HAP-1 (cell line): ENCODE measurements at regions not wholly inside any gene's neighbourhood (a gene's known extent, or its start where the extent isn't known, plus 50 kb on each side); places are given as distances from the start of the nearest gene placed in this dataset.
"Not testable (repeated sequence)": the region's sequence is repeated elsewhere in the genome, so short reads cannot be mapped to it uniquely, and the experiment has no call there.

Experiments
- DNase-seq, 2 experiments: peaks; one replicate each; pipeline ENCODE4 v3.0.0-alpha.2; 2016 to 2020; ENCODE audit warnings: low spot score in 2 of 2
- H3K27me3 ChIP-seq: fragments of 250-450 bp; sonication (Bioruptor Pico); 2 replicates; pipeline ENCODE4 v1.5.1; 2020; ENCODE audit warnings: low read depth, mild to moderate bottlenecking, moderate library complexity
- H3K36me3 ChIP-seq: fragments of 250-450 bp; sonication (Bioruptor Pico); replicated peaks from 2 replicates; pipeline ENCODE4 v1.5.1; 2020; ENCODE audit warnings: mild to moderate bottlenecking
- H3K4me1 ChIP-seq: fragments of 250-450 bp; sonication (Bioruptor Pico); 2 replicates; pipeline ENCODE4 v1.5.1; 2020; ENCODE audit warnings: mild to moderate bottlenecking
- H3K4me3 ChIP-seq: fragments of 250-450 bp; sonication (Bioruptor Pico); 2 replicates; pipeline ENCODE4 v1.5.1; 2020; ENCODE audit warnings: mild to moderate bottlenecking, moderate library complexity
- H3K9me3 ChIP-seq: fragments of 250-450 bp; sonication (Bioruptor Pico); 2 replicates; pipeline ENCODE4 v1.5.1; 2020; ENCODE audit warnings: mild to moderate bottlenecking, moderate library complexity
- in situ Hi-C: fragments of 300-500 bp; cut with MboI; formaldehyde crosslinking; loops from 3 replicates; pipeline ENCODE4 v1.14.3; 2020; ENCODE audit warnings: low sequenced_read_pairs, inconsistent platforms, mixed read lengths

GRCh38 chr6:144365271-144365670, 80.1 kb downstream of the UTRN start:
- H3K4me3 ChIP-seq: no peak overlapping the region
- in situ Hi-C loops: no loop called here
- H3K9me3 ChIP-seq: no peaks in the 10 kb centered on the region
- H3K4me1 ChIP-seq: peaks cover 4% of the 10 kb centered on the region; the same call in 1 of the 2 replicates
- no peak for DNase-seq
- H3K36me3 ChIP-seq: no peaks in the 10 kb centered on the region
- no peaks in the 10 kb centered on the region for H3K27me3 ChIP-seq

GRCh38 chr6:144369696-144370095, 84.6 kb downstream of the UTRN start:
- DNase-seq, H3K9me3 ChIP-seq, H3K4me3 ChIP-seq, H3K4me1 ChIP-seq, H3K36me3 ChIP-seq, H3K27me3 ChIP-seq, in situ Hi-C loops: not testable (repeated sequence)

- Histone ChIP-seq H3K4me1 (no peaks in the 10 kb centered on the region), H3K36me3 (no peaks in the 10 kb centered on the region), H3K4me3 (no peak overlapping the region), H3K9me3 (no peaks in the 10 kb centered on the region), H3K27me3 (no peaks in the 10 kb centered on the region)
- DNase-seq: no peak
- in situ Hi-C loops: no loop called here
These were observed 87.0 kb downstream of the UTRN start for GRCh38 chr6:144372116-144372515.

GRCh38 chr6:144372611-144373594, 87.8 kb downstream of the UTRN start:
- Histone ChIP-seq H3K4me3 (no peak overlapping the region), H3K4me1 (no peaks in the 10 kb centered on the region), H3K9me3 (no peaks in the 10 kb centered on the region), H3K36me3 (no peaks in the 10 kb centered on the region), H3K27me3 (no peaks in the 10 kb centered on the region)
- no peak for DNase-seq
- in situ Hi-C loops: no loop called here

GRCh38 chr6:144374525-144374924, 89.4 kb downstream of the UTRN start:
- in situ Hi-C loops, H3K36me3 ChIP-seq, DNase-seq, H3K27me3 ChIP-seq, H3K9me3 ChIP-seq, H3K4me1 ChIP-seq, H3K4me3 ChIP-seq: not testable (repeated sequence)

- Histone ChIP-seq H3K36me3 (no peaks in the 10 kb centered on the region), H3K4me1 (peaks cover 7% of the 10 kb centered on the region), H3K4me3 (no peak overlapping the region), H3K9me3 (peaks cover 5% of the 10 kb centered on the region; the same call in 1 of the 2 replicates), H3K27me3 (no peaks in the 10 kb centered on the region)
- in situ Hi-C loops: no loop called here
- no peak for DNase-seq
These were observed 92.6 kb downstream of the UTRN start for GRCh38 chr6:144377586-144378210.

GRCh38 chr6:144378437-144378836, 93.3 kb downstream of the UTRN start:
- peaks cover 5% of the 10 kb centered on the region; the same call in 1 of the 2 replicates for H3K9me3 ChIP-seq
- no peaks in the 10 kb centered on the region for H3K27me3 ChIP-seq
- in situ Hi-C loops: no loop called here
- H3K36me3 ChIP-seq: no peaks in the 10 kb centered on the region
- H3K4me1 ChIP-seq: peaks cover 7% of the 10 kb centered on the region
- DNase-seq: no peak
- H3K4me3 ChIP-seq: no peak overlapping the region

- no peaks in the 10 kb centered on the region for H3K27me3 ChIP-seq
- peaks cover 5% of the 10 kb centered on the region; the same call in 1 of the 2 replicates for H3K9me3 ChIP-seq
- in situ Hi-C loops: no loop called here
- no peak for DNase-seq
- peaks cover 7% of the 10 kb centered on the region for H3K4me1 ChIP-seq
- no peak overlapping the region for H3K4me3 ChIP-seq
- no peaks in the 10 kb centered on the region for H3K36me3 ChIP-seq
These were observed 94.2 kb downstream of the UTRN start for GRCh38 chr6:144379356-144379755.

GRCh38 chr6:144381499-144381898, 96.4 kb downstream of the UTRN start:
- H3K9me3 ChIP-seq, H3K4me1 ChIP-seq, H3K27me3 ChIP-seq, H3K4me3 ChIP-seq, H3K36me3 ChIP-seq, DNase-seq, in situ Hi-C loops: not testable (repeated sequence)

- no peak for DNase-seq
- Histone ChIP-seq H3K36me3 (no peaks in the 10 kb centered on the region), H3K27me3 (no peaks in the 10 kb centered on the region), H3K9me3 (peaks cover 5% of the 10 kb centered on the region; the same call in 1 of the 2 replicates), H3K4me1 (peaks cover 7% of the 10 kb centered on the region), H3K4me3 (no peak overlapping the region)
- in situ Hi-C loops: no loop called here
These were observed 98.2 kb downstream of the UTRN start for GRCh38 chr6:144383336-144383735.

- DNase-seq: no peak
- Histone ChIP-seq H3K9me3 (peaks cover 5% of the 10 kb centered on the region; the same call in 1 of the 2 replicates), H3K36me3 (no peaks in the 10 kb centered on the region), H3K4me3 (no peak overlapping the region), H3K4me1 (peaks cover 7% of the 10 kb centered on the region), H3K27me3 (no peaks in the 10 kb centered on the region)
- in situ Hi-C loops: no loop called here
These were observed 99.3 kb downstream of the UTRN start for GRCh38 chr6:144384427-144384826.

GRCh38 chr6:144389474-144389873, 104.3 kb downstream of the UTRN start:
- in situ Hi-C loops: not testable (repeated sequence)

GRCh38 chr6:144390202-144390601, 105.1 kb downstream of the UTRN start:
- Histone ChIP-seq H3K4me1 (no peaks in the 10 kb centered on the region), H3K36me3 (no peaks in the 10 kb centered on the region), H3K9me3 (no peaks in the 10 kb centered on the region), H3K27me3 (no peaks in the 10 kb centered on the region), H3K4me3 (no peak overlapping the region)
- in situ Hi-C loops: no loop called here
- no peak for DNase-seq

More at GRCh38 chr6:144389474-144389873, 104.3 kb downstream of the UTRN start:
- not testable (repeated sequence) for DNase-seq, H3K27me3 ChIP-seq, H3K9me3 ChIP-seq, H3K4me1 ChIP-seq, H3K4me3 ChIP-seq, H3K36me3 ChIP-seq

- in situ Hi-C loops: no loop called here
- H3K9me3 ChIP-seq: no peaks in the 10 kb centered on the region
- no peak overlapping the region for H3K4me3 ChIP-seq
- H3K36me3 ChIP-seq: no peaks in the 10 kb centered on the region
- H3K27me3 ChIP-seq: no peaks in the 10 kb centered on the region
- DNase-seq: no peak
- H3K4me1 ChIP-seq: no peaks in the 10 kb centered on the region
These were observed 105.8 kb downstream of the UTRN start for GRCh38 chr6:144390886-144391285.
